ENCODE measurements at regions not wholly inside any gene's neighbourhood (a gene's known extent, or its start where the extent isn't known, plus 50 kb on each side); places are given as distances from the start of the nearest gene placed in this dataset.

DNA sequence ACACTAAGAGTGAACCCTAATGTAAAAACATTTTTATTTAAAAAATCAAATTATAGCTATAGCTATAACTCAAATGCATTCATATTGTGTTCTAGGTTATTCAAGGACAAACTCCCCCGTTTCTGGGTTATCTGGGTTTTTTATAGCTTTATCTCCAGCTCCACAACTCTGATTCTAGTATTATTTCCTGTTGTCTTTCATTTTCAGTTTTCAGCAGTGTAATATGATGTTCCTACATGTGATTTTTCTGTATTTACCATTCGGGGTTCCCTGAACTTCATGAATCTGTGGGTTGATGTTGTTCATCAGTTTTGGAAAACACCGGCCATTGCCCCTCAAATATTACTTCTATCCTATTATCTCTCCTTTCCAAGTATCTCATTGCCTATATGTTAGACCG lies 221.9 kb upstream of the FOXN3 start:
- Histone ChIP-seq H3K27ac (ENCODE audit: low read depth, low read length, poor library complexity, severe bottlenecking) (no peak overlapping the region), H3K9me3 (ENCODE audit: low read depth, low read length, poor library complexity, severe bottlenecking) (no peaks in the 10 kb centered on the region), H3K27me3 (replicated peaks; ENCODE audit: insufficient read depth, low read depth, low read length, poor library complexity) (no peaks in the 10 kb centered on the region), H3K4me3 (ENCODE audit: low read depth, low read length, poor library complexity, severe bottlenecking) (no peak overlapping the region), H3K4me1 (ENCODE audit: insufficient read depth, low read length, poor library complexity, severe bottlenecking) (no peaks in the 10 kb centered on the region), H3K36me3 (ENCODE audit: insufficient read depth, low read length, poor library complexity, severe bottlenecking) (no peaks in the 10 kb centered on the region)
- TF ChIP-seq, protein P1, sequence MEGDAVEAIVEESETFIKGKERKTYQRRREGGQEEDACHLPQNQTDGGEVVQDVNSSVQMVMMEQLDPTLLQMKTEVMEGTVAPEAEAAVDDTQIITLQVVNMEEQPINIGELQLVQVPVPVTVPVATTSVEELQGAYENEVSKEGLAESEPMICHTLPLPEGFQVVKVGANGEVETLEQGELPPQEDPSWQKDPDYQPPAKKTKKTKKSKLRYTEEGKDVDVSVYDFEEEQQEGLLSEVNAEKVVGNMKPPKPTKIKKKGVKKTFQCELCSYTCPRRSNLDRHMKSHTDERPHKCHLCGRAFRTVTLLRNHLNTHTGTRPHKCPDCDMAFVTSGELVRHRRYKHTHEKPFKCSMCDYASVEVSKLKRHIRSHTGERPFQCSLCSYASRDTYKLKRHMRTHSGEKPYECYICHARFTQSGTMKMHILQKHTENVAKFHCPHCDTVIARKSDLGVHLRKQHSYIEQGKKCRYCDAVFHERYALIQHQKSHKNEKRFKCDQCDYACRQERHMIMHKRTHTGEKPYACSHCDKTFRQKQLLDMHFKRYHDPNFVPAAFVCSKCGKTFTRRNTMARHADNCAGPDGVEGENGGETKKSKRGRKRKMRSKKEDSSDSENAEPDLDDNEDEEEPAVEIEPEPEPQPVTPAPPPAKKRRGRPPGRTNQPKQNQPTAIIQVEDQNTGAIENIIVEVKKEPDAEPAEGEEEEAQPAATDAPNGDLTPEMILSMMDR (conservative IDR thresholded peaks at IDR 0.05; ENCODE audit: low read depth, low read length), result no peak
- TF ChIP-seq EZH2 (IDR thresholded peaks at IDR 0.05; ENCODE audit: borderline replicate concordance, low read depth, low read length, poor library complexity, severe bottlenecking), result no peak
- intact Hi-C loops (cut with micrococcal nuclease; ENCODE audit: unreplicated experiment), result no loop called here
- BruUV-seq (replicated peaks), result no TSS peak
- ChIA-PET CTCF (no interaction called here), POLR2A (ENCODE audit: low non-redundant PET) (no interaction called here)
- DNase-seq (ENCODE audit: low spot score), result no peak

DNA sequence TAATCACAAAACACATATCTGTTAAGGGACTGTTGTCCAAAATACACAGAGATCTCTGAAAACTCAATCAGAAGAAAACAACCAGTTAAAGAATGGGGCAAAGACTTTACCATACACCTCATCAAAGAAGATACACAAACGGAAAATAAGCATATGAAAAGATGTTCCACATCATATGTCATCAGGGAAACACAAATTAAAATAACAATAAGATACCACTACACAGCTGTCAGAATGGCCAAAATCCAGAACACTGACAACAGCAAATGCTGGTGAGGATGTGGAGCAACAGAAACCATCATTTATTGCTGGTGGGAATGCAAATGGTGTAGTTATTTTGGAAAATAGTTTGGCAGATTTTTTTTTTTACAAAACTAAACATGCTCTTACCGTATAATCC lies 220.5 kb upstream of the FOXN3 start:
- Histone ChIP-seq H3K36me3 (ENCODE audit: insufficient read depth, low read length, poor library complexity, severe bottlenecking) (no peaks in the 10 kb centered on the region), H3K9me3 (ENCODE audit: low read depth, low read length, poor library complexity, severe bottlenecking) (no peaks in the 10 kb centered on the region), H3K27ac (ENCODE audit: low read depth, low read length, poor library complexity, severe bottlenecking) (no peak overlapping the region), H3K27me3 (replicated peaks; ENCODE audit: insufficient read depth, low read depth, low read length, poor library complexity) (no peaks in the 10 kb centered on the region), H3K4me3 (ENCODE audit: low read depth, low read length, poor library complexity, severe bottlenecking) (no peak overlapping the region), H3K4me1 (ENCODE audit: insufficient read depth, low read length, poor library complexity, severe bottlenecking) (no peaks in the 10 kb centered on the region)
- CTCF ChIA-PET, result no interaction called here
- intact Hi-C loops (cut with micrococcal nuclease; ENCODE audit: unreplicated experiment), result no loop called here
- no TSS peak for BruUV-seq (replicated peaks)
- TF ChIP-seq, protein P1 (conservative IDR thresholded peaks at IDR 0.05; ENCODE audit: low read depth, low read length), result no peak
- no peak for TF ChIP-seq EZH2 (IDR thresholded peaks at IDR 0.05; ENCODE audit: borderline replicate concordance, low read depth, low read length, poor library complexity, severe bottlenecking)
- DNase-seq (ENCODE audit: low spot score), result no peak
- POLR2A ChIA-PET (ENCODE audit: low non-redundant PET), result no interaction called here

DNA sequence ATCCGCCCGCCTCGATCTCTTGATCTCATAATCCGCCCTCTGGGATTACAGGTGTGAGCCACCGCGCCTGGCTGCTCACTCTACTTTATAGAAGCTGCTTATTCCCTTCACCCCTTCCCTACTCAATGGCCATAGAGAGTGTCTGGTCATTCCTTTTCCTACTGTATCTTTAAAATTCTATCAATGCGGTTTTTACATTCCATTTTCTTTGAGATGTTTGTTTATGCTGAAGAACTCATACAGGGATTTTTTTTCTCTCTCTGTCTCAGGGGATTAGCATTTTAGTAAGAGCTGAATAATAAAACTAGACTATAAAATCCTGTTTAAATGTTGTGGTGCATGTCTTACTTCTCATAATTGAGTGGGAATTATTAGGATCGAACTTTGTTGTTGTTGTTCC lies 218.6 kb upstream of the FOXN3 start:
- H3K4me1 ChIP-seq (ENCODE audit: insufficient read depth, low read length, poor library complexity, severe bottlenecking), result no peaks in the 10 kb centered on the region
- BruUV-seq (replicated peaks), result no TSS peak
- intact Hi-C loops (cut with micrococcal nuclease; ENCODE audit: unreplicated experiment), result no loop called here
- ChIA-PET POLR2A (ENCODE audit: low non-redundant PET) (no interaction called here), CTCF (no interaction called here)
- H3K4me3 ChIP-seq (ENCODE audit: low read depth, low read length, poor library complexity, severe bottlenecking), result no peak overlapping the region
- no peak overlapping the region for H3K27ac ChIP-seq (ENCODE audit: low read depth, low read length, poor library complexity, severe bottlenecking)
- no peaks in the 10 kb centered on the region for H3K27me3 ChIP-seq (replicated peaks; ENCODE audit: insufficient read depth, low read depth, low read length, poor library complexity)
- no peak for DNase-seq (ENCODE audit: low spot score)
- no peaks in the 10 kb centered on the region for H3K36me3 ChIP-seq (ENCODE audit: insufficient read depth, low read length, poor library complexity, severe bottlenecking)
- no peaks in the 10 kb centered on the region for H3K9me3 ChIP-seq (ENCODE audit: low read depth, low read length, poor library complexity, severe bottlenecking)
- TF ChIP-seq, protein P1 (conservative IDR thresholded peaks at IDR 0.05; ENCODE audit: low read depth, low read length), result no peak
- no peak for TF ChIP-seq EZH2 (IDR thresholded peaks at IDR 0.05; ENCODE audit: borderline replicate concordance, low read depth, low read length, poor library complexity, severe bottlenecking)
